HS-5 (cell line): ENCODE measurements at regions not wholly inside any gene's neighbourhood (a gene's known extent, or its start where the extent isn't known, plus 50 kb on each side); places are given as distances from the start of the nearest gene placed in this dataset.

Experiments
- DNase-seq: peaks from one replicate; pipeline ENCODE4 v3.0.0-alpha.2; 2012; ENCODE audit warnings: low read depth

DNA sequence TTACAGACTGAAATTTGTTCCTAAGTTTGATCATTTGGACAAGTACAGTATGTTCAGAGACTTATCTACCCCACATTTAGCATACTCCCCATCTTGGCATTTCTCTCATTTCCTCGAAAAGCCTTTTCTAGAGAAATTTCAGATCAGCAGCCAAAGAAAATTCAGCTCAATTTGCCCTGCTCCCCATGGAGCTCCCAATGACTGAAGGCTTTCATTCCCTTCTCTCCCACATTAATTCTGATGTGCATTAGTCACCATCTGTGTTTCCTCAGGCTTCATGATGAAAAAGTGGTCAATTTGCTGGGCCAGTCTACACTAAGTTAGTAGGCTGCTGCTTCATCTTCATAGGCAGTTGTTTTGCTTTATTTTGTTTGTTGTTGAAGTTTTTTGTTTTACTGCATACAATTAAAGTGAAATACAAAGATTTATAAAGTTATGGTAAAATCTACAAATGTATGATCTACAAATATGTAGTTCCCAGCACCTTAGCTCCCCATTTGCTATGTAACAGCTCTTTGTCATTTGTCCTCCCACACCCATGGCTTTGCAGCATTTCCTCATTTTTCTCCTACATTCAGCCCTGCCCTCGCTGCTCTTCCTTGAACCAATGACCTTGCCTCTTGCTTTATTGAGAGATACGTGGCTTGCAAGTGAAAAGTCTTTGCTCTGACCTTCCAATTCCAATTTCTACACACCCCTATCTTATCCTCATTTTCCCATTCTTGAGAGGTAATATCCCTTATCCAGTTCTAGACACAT lies 193.9 kb downstream of the ANAPC10 start:
- no peak for DNase-seq

DNA sequence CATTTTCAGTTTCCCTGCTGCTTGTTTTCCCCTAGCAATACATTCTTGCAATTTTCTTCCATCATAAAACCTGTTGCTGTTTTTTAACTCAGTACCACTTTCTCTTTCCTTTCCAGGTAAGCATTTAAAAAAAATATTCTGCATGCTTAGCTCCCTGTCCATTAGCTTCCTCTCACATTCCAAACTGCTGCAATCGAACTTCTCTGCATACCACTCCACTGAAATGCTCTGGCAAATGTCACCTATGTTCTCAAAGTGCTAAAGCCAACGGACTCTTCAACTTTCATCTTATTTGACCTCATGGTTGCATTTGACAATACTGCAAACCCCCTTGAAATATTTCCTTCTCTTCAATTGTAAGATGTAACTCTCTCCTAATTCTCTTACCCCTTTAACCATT lies 192.7 kb downstream of the ANAPC10 start:
- DNase-seq: no peak

DNA sequence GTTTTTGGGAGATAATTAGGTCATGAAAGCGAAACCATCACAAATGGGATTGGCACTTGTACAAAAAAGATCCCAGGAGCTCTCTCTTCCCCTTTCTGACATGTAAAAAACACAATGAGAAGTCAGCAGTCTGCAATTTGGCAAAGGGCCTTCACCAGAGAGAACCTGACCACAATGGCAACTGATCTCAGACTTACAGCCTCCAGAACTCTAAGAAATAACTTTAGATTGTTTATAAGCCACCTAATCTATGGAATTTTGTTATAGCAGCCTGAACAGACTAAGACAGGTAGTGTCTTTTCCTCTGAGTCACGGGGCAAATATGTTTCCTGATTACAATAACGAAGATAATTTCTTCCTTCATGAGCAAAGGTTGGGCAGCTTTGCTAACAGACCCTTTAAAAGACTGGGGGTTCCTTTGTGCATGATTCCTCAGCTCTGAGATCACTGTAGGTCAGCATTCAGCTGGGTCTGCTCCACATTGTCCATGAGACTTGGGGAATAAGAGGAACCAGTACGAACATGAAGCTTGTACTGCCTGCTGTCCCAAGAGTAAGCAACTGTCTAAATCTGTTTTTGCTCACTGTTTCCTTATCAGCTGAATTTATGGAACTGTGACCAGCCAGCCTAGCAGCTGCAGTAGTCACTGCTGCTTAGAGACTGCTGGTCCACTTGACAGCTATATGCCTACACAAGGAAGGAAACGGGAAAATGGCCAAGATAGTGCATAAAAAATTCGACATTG lies 191.6 kb downstream of the ANAPC10 start:
- no peak for DNase-seq

DNA sequence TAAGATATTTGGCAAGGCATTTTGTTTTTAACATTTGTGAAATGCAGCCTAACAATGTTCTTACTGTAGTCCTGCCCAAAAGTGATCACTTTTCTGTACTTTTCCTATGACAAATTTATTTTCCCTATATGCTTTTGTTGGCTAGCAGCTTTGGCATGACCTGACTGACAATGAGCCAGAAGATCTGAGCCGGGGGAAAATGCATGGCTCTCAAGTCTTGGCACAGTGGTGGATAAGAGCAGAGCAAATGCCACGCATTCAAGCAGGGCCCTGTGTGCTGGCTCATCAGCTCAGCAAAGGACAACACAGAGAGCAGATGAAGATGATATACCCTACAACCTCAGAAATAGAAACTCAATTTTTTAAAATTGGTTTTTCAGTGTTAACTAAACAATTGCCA lies 187.3 kb downstream of the ANAPC10 start:
- DNase-seq: no peak
